Glutamatergic neuron (in vitro differentiated cells): ENCODE measurements at regions not wholly inside any gene's neighbourhood (a gene's known extent, or its start where the extent isn't known, plus 50 kb on each side); places are given as distances from the start of the nearest gene placed in this dataset.
"Not testable (repeated sequence)": the region's sequence is repeated elsewhere in the genome, so short reads cannot be mapped to it uniquely, and the experiment has no call there.

Experiments
- DNase-seq: peaks from one replicate; pipeline ENCODE4 v3.0.0; 2022
- H3K27ac Mint-ChIP-seq: one replicate; pipeline ENCODE4 v1.8.0; 2020; ENCODE audit warnings: mild to moderate bottlenecking, mixed read lengths, inconsistent platforms; ENCODE audit not compliant: unreplicated experiment
- H3K27me3 Mint-ChIP-seq: one replicate; pipeline ENCODE4 v1.8.0; 2020; ENCODE audit warnings: mild to moderate bottlenecking, moderate library complexity, mixed read lengths, inconsistent platforms; ENCODE audit not compliant: unreplicated experiment
- H3K36me3 Mint-ChIP-seq: one replicate; pipeline ENCODE4 v1.8.0; 2020; ENCODE audit warnings: mild to moderate bottlenecking, mixed read lengths, inconsistent platforms; ENCODE audit not compliant: unreplicated experiment
- H3K4me1 Mint-ChIP-seq: one replicate; pipeline ENCODE4 v1.8.0; 2020; ENCODE audit warnings: mild to moderate bottlenecking, low read depth, mixed read lengths, inconsistent platforms; ENCODE audit not compliant: unreplicated experiment
- H3K4me3 Mint-ChIP-seq: one replicate; pipeline ENCODE4 v1.8.0; 2020; ENCODE audit warnings: mild to moderate bottlenecking, mixed read lengths, inconsistent platforms; ENCODE audit not compliant: unreplicated experiment
- H3K9me3 Mint-ChIP-seq: one replicate; pipeline ENCODE4 v1.8.0; 2020; ENCODE audit warnings: mild to moderate bottlenecking, moderate library complexity, mixed read lengths, inconsistent platforms; ENCODE audit not compliant: unreplicated experiment
- TF ChIP-seq, protein P1 (sequence below): fragments of 200-600 bp; sonication (generic); IDR thresholded peaks from one replicate; pipeline ENCODE4 v1.5.0; 2021; ENCODE audit not compliant: partially characterized antibody, unreplicated experiment

DNA sequence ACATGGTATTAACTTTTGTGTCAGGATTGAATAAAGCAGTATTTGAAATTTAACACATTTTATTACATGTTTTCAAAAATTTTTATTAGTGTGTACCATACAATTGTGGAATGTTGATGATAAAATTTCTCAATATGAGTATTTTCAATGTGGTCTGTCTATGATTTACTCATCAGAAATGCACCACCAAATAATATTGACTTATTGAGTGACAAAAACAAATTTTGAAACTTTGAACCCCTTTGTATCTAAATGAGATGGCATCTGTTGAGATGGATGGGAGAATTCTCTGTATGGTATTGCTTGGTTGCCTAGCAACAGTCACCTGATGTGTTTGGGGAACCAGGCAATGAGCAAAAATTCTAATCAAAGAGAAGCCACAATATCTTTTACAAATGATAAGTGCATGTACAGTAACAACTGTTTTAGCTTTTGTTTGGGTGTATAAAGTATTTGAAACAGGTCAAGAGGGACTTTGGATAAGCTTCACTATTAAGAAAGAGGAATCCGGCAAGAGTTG lies 400.1 kb downstream of the CCDC85A start:
- no peaks in the 10 kb centered on the region for H3K9me3 Mint-ChIP-seq
- no peaks in the 10 kb centered on the region for H3K36me3 Mint-ChIP-seq
- peaks cover 2% of the 10 kb centered on the region for H3K4me1 Mint-ChIP-seq
- TF ChIP-seq, protein P1, sequence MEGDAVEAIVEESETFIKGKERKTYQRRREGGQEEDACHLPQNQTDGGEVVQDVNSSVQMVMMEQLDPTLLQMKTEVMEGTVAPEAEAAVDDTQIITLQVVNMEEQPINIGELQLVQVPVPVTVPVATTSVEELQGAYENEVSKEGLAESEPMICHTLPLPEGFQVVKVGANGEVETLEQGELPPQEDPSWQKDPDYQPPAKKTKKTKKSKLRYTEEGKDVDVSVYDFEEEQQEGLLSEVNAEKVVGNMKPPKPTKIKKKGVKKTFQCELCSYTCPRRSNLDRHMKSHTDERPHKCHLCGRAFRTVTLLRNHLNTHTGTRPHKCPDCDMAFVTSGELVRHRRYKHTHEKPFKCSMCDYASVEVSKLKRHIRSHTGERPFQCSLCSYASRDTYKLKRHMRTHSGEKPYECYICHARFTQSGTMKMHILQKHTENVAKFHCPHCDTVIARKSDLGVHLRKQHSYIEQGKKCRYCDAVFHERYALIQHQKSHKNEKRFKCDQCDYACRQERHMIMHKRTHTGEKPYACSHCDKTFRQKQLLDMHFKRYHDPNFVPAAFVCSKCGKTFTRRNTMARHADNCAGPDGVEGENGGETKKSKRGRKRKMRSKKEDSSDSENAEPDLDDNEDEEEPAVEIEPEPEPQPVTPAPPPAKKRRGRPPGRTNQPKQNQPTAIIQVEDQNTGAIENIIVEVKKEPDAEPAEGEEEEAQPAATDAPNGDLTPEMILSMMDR, result no peak
- H3K27me3 Mint-ChIP-seq, result no peaks in the 10 kb centered on the region
- no peak overlapping the region for H3K4me3 Mint-ChIP-seq
- DNase-seq, result no peak
- no peak overlapping the region for H3K27ac Mint-ChIP-seq

DNA sequence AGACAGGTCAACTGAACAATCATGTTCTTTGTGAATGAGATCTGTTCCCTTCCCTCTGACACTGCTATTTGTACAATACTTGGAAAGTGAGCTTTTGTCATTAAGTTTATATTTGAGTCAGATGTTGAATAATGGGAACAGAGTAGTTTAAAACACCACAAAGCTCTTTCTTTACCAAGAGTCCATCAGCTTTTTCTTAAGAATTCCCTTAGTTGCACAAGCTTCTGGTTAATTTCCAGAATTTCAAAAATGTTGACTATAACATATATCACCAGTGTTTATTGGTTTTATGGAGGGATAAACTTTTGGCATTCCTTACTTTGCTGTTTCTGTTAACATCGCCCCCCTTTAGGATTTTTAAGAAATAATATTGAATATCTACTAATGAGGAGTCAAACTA lies 403.7 kb downstream of the CCDC85A start:
- Mint-ChIP-seq H3K4me3 (no peak overlapping the region), H3K4me1 (peaks cover 2% of the 10 kb centered on the region), H3K27me3 (no peaks in the 10 kb centered on the region), H3K36me3 (no peaks in the 10 kb centered on the region), H3K27ac (no peak overlapping the region), H3K9me3 (no peaks in the 10 kb centered on the region)
- TF ChIP-seq, protein P1, result no peak
- DNase-seq, result no peak

DNA sequence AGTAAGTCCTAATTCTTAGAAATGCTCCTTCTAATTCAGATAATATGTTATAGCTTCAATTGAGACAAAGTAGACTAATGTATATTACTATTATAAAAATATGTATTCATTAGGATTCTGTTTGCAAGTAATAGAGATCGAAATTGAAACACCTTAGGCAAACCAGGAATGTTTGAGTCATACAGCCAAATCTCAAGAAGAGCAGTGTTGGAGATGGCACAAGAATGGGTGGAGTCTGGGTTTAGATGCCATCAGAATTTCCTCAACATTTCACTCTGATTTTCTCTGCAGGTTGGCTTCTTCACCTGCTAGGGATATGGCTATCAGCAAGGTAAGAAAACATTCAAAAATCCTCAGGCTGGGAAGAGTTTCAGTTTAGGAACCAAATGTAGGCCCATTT lies 405.4 kb downstream of the CCDC85A start:
- Mint-ChIP-seq H3K4me1 (no peaks in the 10 kb centered on the region), H3K9me3 (no peaks in the 10 kb centered on the region), H3K27me3 (no peaks in the 10 kb centered on the region), H3K27ac (no peak overlapping the region), H3K36me3 (no peaks in the 10 kb centered on the region), H3K4me3 (no peak overlapping the region)
- DNase-seq, result no peak
- TF ChIP-seq, protein P1, result no peak

DNA sequence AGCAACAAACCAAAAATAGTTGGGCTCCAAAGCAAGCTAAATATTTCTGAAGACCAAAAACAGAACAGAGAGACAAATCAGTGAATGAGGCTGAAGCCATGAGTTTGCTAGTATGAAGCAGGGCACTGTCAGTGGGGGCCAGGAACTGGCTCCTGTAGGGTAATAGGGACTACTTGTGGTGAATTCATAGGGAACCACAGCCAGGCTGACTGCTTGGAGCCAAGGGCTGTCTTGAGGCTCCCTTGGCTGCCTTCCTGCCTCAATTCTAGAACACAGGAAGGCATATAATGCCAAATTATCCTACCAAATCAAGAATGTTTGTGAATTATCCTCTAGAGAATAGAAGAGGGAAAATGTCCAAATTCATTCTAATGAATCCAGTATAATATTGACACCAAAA lies 406.0 kb downstream of the CCDC85A start:
- DNase-seq, result no peak
- Mint-ChIP-seq H3K4me1 (no peaks in the 10 kb centered on the region), H3K27ac (no peak overlapping the region), H3K4me3 (no peak overlapping the region), H3K27me3 (no peaks in the 10 kb centered on the region), H3K9me3 (no peaks in the 10 kb centered on the region), H3K36me3 (no peaks in the 10 kb centered on the region)
- TF ChIP-seq, protein P1, result no peak

DNA sequence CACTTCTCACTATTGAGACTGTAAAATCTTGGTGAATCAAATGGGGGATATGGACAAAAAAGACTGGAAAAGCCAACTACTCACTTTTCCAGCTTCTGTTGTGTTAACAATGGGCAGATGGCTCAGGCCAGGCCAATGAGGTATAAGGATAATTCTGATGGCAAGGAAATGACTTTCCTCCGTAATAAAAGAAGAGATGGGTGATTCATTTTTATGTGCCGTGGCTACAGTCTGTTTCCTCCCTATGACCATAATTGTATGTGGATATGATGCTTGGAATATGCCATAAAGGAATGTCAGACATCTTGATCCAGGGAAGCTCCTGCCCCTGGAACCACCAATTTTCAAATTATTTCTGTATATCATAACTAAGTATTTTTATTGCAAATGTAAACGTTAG lies 406.8 kb downstream of the CCDC85A start:
- Mint-ChIP-seq H3K9me3 (no peaks in the 10 kb centered on the region), H3K36me3 (no peaks in the 10 kb centered on the region), H3K4me1 (no peaks in the 10 kb centered on the region), H3K27me3 (no peaks in the 10 kb centered on the region), H3K27ac (no peak overlapping the region), H3K4me3 (no peak overlapping the region)
- TF ChIP-seq, protein P1, result no peak
- DNase-seq, result no peak

DNA sequence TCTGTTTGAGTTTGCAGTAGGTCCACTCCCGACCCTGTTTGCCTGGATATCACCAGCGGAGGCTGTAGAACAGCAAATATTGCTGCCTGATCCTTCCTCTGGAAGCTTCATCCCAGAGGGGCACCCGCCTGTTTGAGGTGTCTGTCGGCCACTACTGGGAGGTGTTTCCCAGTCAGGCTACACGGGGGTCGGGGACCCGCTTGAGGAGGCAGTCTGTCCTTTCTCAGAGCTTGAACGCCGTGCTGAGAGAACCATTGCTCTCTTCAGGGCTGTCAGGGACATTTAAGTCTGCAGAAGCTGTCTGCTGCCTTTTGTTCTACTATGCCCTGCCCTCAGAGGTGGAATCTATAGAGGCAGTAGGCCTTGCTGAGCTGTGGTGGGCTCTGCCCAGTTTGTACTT lies 422.3 kb downstream of the CCDC85A start:
- not testable (repeated sequence) for H3K27ac Mint-ChIP-seq, H3K4me1 Mint-ChIP-seq, H3K27me3 Mint-ChIP-seq, H3K36me3 Mint-ChIP-seq, DNase-seq, H3K9me3 Mint-ChIP-seq, H3K4me3 Mint-ChIP-seq
